Nephron (organoid): ENCODE measurements at regions not wholly inside any gene's neighbourhood (a gene's known extent, or its start where the extent isn't known, plus 50 kb on each side); places are given as distances from the start of the nearest gene placed in this dataset.

Experiments
- H3K27ac Mint-ChIP-seq, 3 experiments: 2 replicates each; pipeline ENCODE4 v1.8.0; 2020; ENCODE audit warnings: mixed read lengths in 3 of 3, mild to moderate bottlenecking in 2 of 3, moderate library complexity in 1 of 3
- H3K27me3 Mint-ChIP-seq: 2 replicates; pipeline ENCODE4 v1.8.0; 2021; ENCODE audit warnings: low read depth, mild to moderate bottlenecking, moderate library complexity, mixed read lengths
- H3K36me3 Mint-ChIP-seq: 2 replicates; pipeline ENCODE4 v1.8.0; 2020; ENCODE audit warnings: low read depth, mixed read lengths
- H3K4me1 Mint-ChIP-seq: 2 replicates; pipeline ENCODE4 v1.8.0; 2020; ENCODE audit warnings: mixed read lengths
- H3K4me3 Mint-ChIP-seq, 3 experiments: 2 replicates each; pipeline ENCODE4 v1.8.0; 2020; ENCODE audit warnings: mild to moderate bottlenecking in 3 of 3, mixed read lengths in 3 of 3, moderate library complexity in 2 of 3
- H3K9me3 Mint-ChIP-seq: 2 replicates; pipeline ENCODE4 v1.8.0; 2020; ENCODE audit warnings: mixed read lengths
- TF ChIP-seq, protein P1 (sequence below), 3 experiments: fragments of 200-600 bp; sonication (generic); IDR thresholded peaks; one replicate each; pipeline ENCODE4 v1.5.0; 2021; ENCODE audit warnings: antibody characterized with exemption in 3 of 3; ENCODE audit not compliant: unreplicated experiment in 3 of 3

DNA sequence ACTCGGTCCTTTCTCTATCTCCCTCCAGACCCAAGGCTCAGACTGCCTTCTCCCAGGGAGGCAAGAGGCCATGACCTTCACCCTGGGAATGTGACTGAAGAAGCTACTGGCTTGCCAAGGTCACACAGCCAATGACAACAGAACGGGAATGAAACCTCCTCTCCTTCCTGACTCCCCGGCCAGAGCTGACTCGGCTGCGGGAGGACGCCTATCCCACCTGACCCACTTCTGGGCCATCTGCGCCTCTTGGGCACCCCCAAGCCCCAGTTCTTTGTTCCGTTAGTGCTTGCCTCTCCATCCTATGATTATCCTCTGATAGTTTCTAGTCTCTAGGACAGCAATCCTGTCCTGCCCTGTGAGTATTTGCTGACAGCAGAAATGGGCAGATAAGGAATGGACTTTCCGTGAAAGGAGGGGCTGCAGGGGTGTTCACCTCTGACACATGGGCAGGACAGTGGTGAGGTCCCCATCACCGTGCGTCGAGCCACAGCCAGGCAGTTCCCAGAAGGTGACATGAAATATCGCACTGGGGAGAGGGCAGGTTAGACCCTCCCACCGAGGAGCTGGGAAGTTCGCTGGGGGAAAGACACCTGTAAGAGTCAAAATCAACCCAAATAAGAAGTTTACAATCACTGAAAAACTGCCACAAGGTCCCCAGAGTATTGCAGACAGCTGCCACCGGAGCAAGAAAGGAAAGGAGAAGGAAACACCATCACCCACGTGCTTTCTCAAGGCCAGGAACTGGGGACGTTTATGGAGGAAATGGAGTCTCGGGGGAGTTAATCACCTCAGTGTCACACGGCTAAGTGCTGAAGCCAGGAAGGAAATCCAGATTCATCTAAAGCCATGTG, 63.0 kb downstream of the INSIG1 start:
- peaks cover 9% of the 10 kb centered on the region for H3K4me1 Mint-ChIP-seq
- H3K4me3 Mint-ChIP-seq = no peak overlapping the region
- TF ChIP-seq, protein P1, sequence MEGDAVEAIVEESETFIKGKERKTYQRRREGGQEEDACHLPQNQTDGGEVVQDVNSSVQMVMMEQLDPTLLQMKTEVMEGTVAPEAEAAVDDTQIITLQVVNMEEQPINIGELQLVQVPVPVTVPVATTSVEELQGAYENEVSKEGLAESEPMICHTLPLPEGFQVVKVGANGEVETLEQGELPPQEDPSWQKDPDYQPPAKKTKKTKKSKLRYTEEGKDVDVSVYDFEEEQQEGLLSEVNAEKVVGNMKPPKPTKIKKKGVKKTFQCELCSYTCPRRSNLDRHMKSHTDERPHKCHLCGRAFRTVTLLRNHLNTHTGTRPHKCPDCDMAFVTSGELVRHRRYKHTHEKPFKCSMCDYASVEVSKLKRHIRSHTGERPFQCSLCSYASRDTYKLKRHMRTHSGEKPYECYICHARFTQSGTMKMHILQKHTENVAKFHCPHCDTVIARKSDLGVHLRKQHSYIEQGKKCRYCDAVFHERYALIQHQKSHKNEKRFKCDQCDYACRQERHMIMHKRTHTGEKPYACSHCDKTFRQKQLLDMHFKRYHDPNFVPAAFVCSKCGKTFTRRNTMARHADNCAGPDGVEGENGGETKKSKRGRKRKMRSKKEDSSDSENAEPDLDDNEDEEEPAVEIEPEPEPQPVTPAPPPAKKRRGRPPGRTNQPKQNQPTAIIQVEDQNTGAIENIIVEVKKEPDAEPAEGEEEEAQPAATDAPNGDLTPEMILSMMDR (IDR thresholded peaks at IDR 0.05; ENCODE audit: unreplicated experiment in 3 of 3) = no peak
- H3K27ac Mint-ChIP-seq = no peak overlapping the region
- H3K9me3 Mint-ChIP-seq = no peaks in the 10 kb centered on the region
- peaks cover 92% of the 10 kb centered on the region for H3K27me3 Mint-ChIP-seq
- H3K36me3 Mint-ChIP-seq = no peaks in the 10 kb centered on the region

DNA sequence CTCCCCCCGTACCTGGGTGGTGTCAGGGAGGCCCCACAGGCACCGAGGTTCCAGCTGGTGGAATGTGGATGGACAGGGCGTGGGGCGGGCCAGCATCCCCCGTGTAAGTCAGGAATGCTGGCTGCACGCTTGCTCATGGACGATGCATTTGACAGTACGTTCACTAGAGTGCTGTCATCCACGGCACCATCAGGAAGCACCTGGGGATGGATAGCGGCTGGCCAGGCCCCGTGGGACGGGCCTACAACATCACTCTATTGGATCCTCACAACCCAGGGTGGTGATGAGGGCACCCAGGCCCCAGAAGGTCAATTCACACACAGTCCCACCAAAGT, 63.6 kb downstream of the INSIG1 start:
- H3K4me1 Mint-ChIP-seq = peaks cover 9% of the 10 kb centered on the region
- no peak overlapping the region for H3K27ac Mint-ChIP-seq
- H3K4me3 Mint-ChIP-seq = no peak overlapping the region

DNA sequence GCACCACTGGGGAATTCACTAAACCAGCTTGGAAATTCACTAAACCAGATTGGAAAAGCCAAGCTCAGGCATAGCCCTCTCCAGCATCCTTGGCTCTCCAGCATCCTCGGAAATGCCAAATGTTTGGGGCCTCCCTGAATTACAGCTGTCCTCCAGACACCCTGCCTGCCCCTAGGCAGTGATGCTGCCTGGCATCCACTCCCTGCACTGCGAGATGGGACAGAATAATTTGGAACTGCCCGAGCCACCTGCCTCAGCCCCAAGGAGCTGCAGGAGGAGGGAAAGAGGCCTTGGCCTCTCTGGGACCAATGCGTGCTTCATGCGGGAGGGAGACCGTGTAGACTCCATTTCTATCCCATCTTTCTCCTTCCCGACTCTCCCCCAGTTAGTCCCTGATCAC, 64.3 kb downstream of the INSIG1 start:
- Mint-ChIP-seq H3K27ac (no peak overlapping the region), H3K4me1 (peaks cover 9% of the 10 kb centered on the region), H3K9me3 (no peaks in the 10 kb centered on the region), H3K4me3 (no peak overlapping the region), H3K36me3 (no peaks in the 10 kb centered on the region), H3K27me3 (peaks cover 80% of the 10 kb centered on the region)
- TF ChIP-seq, protein P1 (IDR thresholded peaks at IDR 0.05; ENCODE audit: unreplicated experiment in 3 of 3) = no peak

More for the DNA sequence above, 63.6 kb downstream of the INSIG1 start:
- TF ChIP-seq, protein P1 (IDR thresholded peaks at IDR 0.05; ENCODE audit: unreplicated experiment in 3 of 3) = no peak
- Mint-ChIP-seq H3K36me3 (no peaks in the 10 kb centered on the region), H3K27me3 (peaks cover 86% of the 10 kb centered on the region), H3K9me3 (no peaks in the 10 kb centered on the region)

DNA sequence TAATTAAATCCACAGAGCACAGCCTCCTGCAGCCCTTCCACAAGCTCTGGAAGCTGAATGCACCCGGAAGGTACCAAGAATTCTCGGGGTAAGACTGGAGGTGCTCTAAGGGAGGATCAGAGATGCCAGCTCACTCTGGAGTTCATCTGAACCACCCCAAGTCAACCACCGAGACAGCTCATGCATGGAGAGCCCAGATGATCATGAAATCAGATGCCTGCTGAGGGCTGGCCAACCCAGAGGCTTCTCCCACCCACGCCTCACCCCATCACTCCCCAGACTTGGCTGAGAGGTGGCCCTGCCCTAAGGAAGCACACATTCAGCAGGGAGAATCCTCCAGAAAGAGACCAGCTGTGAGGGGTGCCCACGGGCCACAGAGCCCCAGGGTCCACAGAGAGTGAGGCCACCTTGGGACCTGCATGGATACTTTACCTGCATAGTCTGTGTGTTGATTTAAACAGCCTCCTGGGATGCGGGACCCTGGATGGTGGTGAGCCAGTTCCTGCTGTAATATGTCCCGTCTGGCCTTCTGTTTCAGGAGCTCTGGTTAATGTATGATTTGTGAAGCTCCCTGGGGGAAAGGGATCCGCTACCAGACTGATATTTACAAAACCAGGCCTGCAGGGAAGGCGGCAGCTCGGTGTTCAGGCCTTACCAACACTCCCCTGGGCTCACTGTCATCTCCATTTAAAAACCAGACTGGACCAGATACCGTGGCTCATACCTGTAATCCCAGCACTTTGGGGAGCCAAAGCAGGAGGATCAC, 64.9 kb downstream of the INSIG1 start:
- Mint-ChIP-seq H3K4me3 (no peak overlapping the region), H3K27me3 (peaks cover 74% of the 10 kb centered on the region), H3K9me3 (no peaks in the 10 kb centered on the region), H3K4me1 (peaks cover 9% of the 10 kb centered on the region), H3K27ac (no peak overlapping the region), H3K36me3 (no peaks in the 10 kb centered on the region)
- TF ChIP-seq, protein P1 (IDR thresholded peaks at IDR 0.05; ENCODE audit: unreplicated experiment in 3 of 3) = no peak

DNA sequence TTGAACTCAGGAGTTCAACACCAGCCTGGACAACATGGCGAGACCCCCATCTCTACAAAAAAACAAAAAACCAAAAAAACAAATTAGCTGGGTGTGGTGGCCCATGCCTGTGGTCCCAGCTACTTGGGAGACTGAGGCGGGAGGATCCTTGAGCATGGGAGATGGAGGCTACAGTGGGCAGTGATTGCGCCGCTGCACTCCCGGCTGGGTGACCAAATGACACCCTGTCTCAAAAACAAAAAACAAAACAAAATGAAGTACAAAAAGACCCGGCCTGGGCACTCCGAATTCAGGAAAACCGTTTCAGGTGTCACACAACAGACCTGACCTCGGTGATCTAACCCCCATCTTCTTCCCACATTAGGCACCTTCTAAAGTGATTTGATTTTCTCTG, 65.5 kb downstream of the INSIG1 start:
- no peak overlapping the region for H3K4me3 Mint-ChIP-seq
- TF ChIP-seq, protein P1 (IDR thresholded peaks at IDR 0.05; ENCODE audit: unreplicated experiment in 3 of 3) = no peak
- peaks cover 9% of the 10 kb centered on the region for H3K4me1 Mint-ChIP-seq
- no peak overlapping the region for H3K27ac Mint-ChIP-seq
- peaks cover 69% of the 10 kb centered on the region for H3K27me3 Mint-ChIP-seq
- H3K9me3 Mint-ChIP-seq = no peaks in the 10 kb centered on the region
- H3K36me3 Mint-ChIP-seq = no peaks in the 10 kb centered on the region
